HG03025 (cell line): ENCODE measurements at regions not wholly inside any gene's neighbourhood (a gene's known extent, or its start where the extent isn't known, plus 50 kb on each side); places are given as distances from the start of the nearest gene placed in this dataset.
"Not testable (repeated sequence)": the region's sequence is repeated elsewhere in the genome, so short reads cannot be mapped to it uniquely, and the experiment has no call there.

Source experiments
- ATAC-seq: cut with Tn5 transposase; IDR thresholded peaks from one replicate; pipeline ENCODE4 v1.9.1; 2021; ENCODE audit warnings: mild to moderate bottlenecking, moderate library complexity; ENCODE audit not compliant: unreplicated experiment, low FRiP score

GRCh38 chrX:96176921-96177320 is 507.7 kb upstream of the DIAPH2 start:
- ATAC-seq: no peak

DNA sequence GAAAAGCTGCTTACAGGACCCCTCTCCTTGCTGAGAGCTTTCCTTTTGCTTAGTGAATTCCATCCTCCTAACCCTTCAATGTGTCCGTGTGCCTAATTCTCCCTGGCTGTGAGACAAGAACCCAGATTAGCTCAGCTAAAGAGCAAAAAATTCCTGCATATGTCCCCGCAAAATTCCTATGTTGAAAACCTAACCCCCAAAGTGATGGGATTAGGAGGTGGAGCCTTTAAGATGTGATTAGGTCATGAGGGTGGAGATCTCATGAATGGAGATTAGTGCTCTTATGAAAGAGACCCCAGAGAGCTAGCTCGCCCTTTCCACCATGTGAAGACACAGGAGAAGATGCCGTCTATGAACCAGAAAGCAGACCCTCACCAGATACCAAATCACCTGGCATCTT is 503.0 kb upstream of the DIAPH2 start:
- no peak for ATAC-seq

DNA sequence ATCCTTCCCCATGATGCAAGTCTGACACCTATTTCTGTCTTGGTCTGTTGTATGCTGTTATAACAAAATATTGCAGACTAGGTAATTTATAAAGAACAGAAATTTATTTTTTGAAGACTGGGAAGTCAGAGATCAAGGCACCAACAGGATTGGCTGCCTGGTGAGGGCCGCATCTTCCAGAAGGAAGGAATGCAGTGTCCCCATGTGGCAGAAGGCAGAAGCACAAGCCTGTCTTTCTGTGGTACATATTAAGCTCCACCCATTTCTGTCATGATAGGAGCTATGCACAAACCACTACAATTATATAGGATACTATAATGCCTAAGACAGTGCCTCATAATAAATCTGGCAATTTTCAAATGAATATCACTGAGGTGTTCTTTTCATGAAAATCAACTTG is 502.3 kb upstream of the DIAPH2 start:
- no peak for ATAC-seq

DNA sequence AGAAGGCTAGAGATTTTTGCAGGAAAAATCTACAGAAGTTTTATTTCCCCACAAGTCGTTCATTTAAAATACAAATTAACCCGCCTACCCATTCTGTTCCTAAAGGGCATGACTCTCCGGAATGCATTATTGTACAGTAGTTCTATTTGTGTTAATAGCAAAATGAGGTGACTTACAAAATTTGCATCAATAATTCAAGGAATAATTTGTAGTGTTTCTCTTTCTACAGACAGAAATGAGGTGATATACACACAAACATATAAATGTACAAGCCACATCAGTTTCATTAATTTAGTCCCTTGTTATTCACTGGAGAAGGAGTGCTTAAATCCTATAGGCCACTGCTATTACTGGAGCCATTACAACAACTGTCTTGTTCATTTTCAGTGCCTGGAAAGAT is 501.3 kb upstream of the DIAPH2 start:
- ATAC-seq: no peak

- ATAC-seq: no peak
Observed at GRCh38 chrX:96183843-96184242, 500.8 kb upstream of the DIAPH2 start.

GRCh38 chrX:96204928-96205327 is 479.7 kb upstream of the DIAPH2 start:
- no peak for ATAC-seq

- ATAC-seq: no peak
Observed at GRCh38 chrX:96211953-96212352, 472.7 kb upstream of the DIAPH2 start.

- not testable (repeated sequence) for ATAC-seq
Observed at GRCh38 chrX:96214681-96215080, 470.0 kb upstream of the DIAPH2 start.

- ATAC-seq: no peak
Observed at GRCh38 chrX:96224279-96224678, 460.4 kb upstream of the DIAPH2 start.

- no peak for ATAC-seq
Observed at GRCh38 chrX:96244955-96245354, 439.7 kb upstream of the DIAPH2 start.

DNA sequence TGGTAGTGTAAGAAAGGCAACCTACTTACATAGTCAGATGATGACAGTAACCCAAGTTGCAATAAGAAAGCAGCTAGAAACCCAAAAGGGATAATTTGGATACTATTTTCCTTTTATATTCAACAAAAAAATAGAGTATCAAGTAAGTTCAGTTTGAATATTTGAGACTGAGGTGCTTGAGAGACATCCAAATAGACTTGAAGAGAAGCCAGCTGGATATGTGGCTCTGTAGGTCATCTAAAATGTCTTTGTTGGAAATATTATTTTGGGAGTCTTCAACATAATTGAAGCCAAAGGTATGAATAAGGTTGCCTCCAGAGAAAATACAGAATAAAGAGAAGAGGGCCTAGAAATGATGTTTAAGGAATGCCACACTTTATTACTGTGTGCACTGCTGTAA is 438.2 kb upstream of the DIAPH2 start:
- ATAC-seq: no peak
